Left lung (tissue), 4 donors: ENCODE measurements at regions not wholly inside any gene's neighbourhood (a gene's known extent, or its start where the extent isn't known, plus 50 kb on each side); places are given as distances from the start of the nearest gene placed in this dataset.

Source experiments
- ATAC-seq: fragments of 200-7000 bp; cut with Tn5 transposase; one replicate; pipeline ENCODE4 v1.9.1; 2020; ENCODE audit warnings: moderate library complexity
- DNase-seq, 4 donors: peaks; one replicate each; pipeline ENCODE4 v3.0.0-alpha.2; 2013 to 2020
- H3K27ac ChIP-seq, 2 donors: fragments of 200-600 bp; sonication (generic) in 1 of 2; one replicate each; pipeline versions ENCODE4 v1.5.0 to v1.8.0; 2020 to 2021
- H3K27me3 ChIP-seq, 2 donors: fragments of 200-600 bp; sonication (generic) in 1 of 2; one replicate each; pipeline versions ENCODE4 v1.5.0 to v1.8.0; 2020 to 2021
- H3K36me3 ChIP-seq, 2 donors: fragments of 200-600 bp; sonication (generic) in 1 of 2; one replicate each; pipeline versions ENCODE4 v1.5.0 to v1.8.0; 2020 to 2021
- H3K4me1 ChIP-seq, 2 donors: fragments of 200-600 bp; one replicate each; pipeline ENCODE4 v1.8.0; 2021
- H3K4me3 ChIP-seq, 2 donors: fragments of 200-600 bp; sonication (generic) in 1 of 2; one replicate each; pipeline versions ENCODE4 v1.5.0 to v1.8.0; 2020 to 2021; ENCODE audit warnings: mild to moderate bottlenecking in 1 of 2
- H3K9me3 ChIP-seq, 2 donors: fragments of 200-600 bp; sonication (generic) in 1 of 2; one replicate each; pipeline versions ENCODE4 v1.5.0 to v1.8.0; 2020 to 2021
- intact Hi-C, 2 donors: fragments of 100-400 bp; cut with DNase I; formaldehyde crosslinking; loops; one replicate each; pipeline versions ENCODE4 v1.11.2 to v1.14.2; 2022
- TF ChIP-seq, protein P1 (sequence below), 2 donors: fragments of 200-600 bp; sonication (generic) in 1 of 2; IDR thresholded peaks; one replicate each; pipeline versions ENCODE4 v1.5.0 to v1.8.0; 2021; ENCODE audit warnings: antibody characterized with exemption in 2 of 2
- donor health status: DM: no; HTN: yes; CAD: no.
- donor health status: DM: no; HTN: no; CAD: no.

DNA sequence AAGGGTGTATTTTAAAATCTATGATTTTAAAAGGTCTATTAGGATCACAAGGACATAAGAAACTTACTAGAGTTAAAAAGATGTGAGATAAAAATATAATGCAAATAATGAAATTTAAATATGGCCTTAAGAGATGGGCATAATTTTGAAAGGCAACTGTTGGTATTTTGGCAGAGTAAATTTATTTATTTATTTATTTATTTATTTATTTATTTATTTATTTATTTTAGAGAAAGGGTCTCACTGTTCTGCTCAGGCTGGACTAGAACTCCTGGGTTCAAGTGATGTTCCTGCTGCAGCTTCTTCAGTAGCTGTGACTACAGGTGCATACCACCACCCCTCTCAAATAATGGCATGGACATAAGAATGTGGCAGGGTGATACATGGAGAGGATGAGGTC lies 932.1 kb upstream of the LCORL start:
- DNase-seq (no peak), ATAC-seq (no peak)
- peaks cover 0 to 2% of the 10 kb centered on the region in 2 donors for H3K9me3 ChIP-seq
- TF ChIP-seq, protein P1, sequence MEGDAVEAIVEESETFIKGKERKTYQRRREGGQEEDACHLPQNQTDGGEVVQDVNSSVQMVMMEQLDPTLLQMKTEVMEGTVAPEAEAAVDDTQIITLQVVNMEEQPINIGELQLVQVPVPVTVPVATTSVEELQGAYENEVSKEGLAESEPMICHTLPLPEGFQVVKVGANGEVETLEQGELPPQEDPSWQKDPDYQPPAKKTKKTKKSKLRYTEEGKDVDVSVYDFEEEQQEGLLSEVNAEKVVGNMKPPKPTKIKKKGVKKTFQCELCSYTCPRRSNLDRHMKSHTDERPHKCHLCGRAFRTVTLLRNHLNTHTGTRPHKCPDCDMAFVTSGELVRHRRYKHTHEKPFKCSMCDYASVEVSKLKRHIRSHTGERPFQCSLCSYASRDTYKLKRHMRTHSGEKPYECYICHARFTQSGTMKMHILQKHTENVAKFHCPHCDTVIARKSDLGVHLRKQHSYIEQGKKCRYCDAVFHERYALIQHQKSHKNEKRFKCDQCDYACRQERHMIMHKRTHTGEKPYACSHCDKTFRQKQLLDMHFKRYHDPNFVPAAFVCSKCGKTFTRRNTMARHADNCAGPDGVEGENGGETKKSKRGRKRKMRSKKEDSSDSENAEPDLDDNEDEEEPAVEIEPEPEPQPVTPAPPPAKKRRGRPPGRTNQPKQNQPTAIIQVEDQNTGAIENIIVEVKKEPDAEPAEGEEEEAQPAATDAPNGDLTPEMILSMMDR (IDR thresholded peaks at IDR 0.05), result no peak
- H3K4me3 ChIP-seq, result no peak overlapping the region
- no peaks in the 10 kb centered on the region for H3K4me1 ChIP-seq
- intact Hi-C loops, result no loop called here
- H3K27me3 ChIP-seq, result no peaks in the 10 kb centered on the region
- H3K27ac ChIP-seq, result no peak overlapping the region
- no peaks in the 10 kb centered on the region for H3K36me3 ChIP-seq

DNA sequence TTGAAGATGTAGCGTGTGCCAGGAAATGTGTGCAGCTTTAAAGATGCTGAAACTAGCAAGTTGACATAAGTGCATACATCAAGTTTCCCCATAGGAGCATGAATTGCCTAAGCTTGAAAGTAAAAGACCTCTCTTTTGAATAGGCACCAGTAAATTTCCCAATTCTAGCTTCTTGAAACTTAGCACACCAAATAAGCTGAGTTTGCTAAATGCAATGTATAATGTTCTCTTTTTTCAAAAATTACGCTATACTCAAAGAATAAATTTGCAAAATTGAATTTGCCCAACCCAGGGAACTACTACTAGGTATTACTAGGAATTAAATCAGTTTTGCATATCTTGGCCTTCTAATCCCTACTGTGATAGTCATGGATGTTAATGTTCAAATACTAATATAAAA lies 923.9 kb upstream of the LCORL start:
- H3K36me3 ChIP-seq, result no peaks in the 10 kb centered on the region
- ATAC-seq (no peak), DNase-seq (no peak)
- TF ChIP-seq, protein P1 (IDR thresholded peaks at IDR 0.05), result no peak
- no peaks in the 10 kb centered on the region for H3K27me3 ChIP-seq
- H3K9me3 ChIP-seq, result peaks cover 0 to 5% of the 10 kb centered on the region in 2 donors
- no peak overlapping the region for H3K4me3 ChIP-seq
- H3K27ac ChIP-seq, result no peak overlapping the region
- no peaks in the 10 kb centered on the region for H3K4me1 ChIP-seq
- intact Hi-C loops, result no loop called here

DNA sequence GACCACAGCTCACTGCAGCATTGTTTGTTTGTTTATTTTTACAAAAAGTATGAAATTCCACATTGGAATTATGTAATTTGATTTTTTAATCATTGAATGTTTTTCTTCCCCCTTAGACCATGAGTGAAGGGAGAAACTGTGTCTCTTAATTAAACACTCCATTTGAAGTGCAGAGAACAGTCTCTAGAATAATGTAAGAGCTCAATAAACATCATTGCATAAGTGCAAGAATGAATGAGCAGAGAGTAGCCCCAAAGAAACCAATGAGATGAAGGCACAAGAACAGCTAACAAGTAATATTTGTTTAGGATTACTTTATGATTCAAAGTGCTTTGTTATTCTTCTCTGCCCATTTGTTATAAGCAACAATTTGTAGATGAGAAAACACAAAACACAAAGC lies 921.3 kb upstream of the LCORL start:
- no peak overlapping the region for H3K27ac ChIP-seq
- TF ChIP-seq, protein P1 (IDR thresholded peaks at IDR 0.05), result no peak
- H3K27me3 ChIP-seq, result no peaks in the 10 kb centered on the region
- H3K4me3 ChIP-seq, result no peak overlapping the region
- intact Hi-C loops, result no loop called here
- H3K4me1 ChIP-seq, result no peaks in the 10 kb centered on the region
- DNase-seq (no peak), ATAC-seq (peak; percentile 92)
- H3K36me3 ChIP-seq, result no peaks in the 10 kb centered on the region
- peaks cover 0 to 5% of the 10 kb centered on the region in 2 donors for H3K9me3 ChIP-seq

DNA sequence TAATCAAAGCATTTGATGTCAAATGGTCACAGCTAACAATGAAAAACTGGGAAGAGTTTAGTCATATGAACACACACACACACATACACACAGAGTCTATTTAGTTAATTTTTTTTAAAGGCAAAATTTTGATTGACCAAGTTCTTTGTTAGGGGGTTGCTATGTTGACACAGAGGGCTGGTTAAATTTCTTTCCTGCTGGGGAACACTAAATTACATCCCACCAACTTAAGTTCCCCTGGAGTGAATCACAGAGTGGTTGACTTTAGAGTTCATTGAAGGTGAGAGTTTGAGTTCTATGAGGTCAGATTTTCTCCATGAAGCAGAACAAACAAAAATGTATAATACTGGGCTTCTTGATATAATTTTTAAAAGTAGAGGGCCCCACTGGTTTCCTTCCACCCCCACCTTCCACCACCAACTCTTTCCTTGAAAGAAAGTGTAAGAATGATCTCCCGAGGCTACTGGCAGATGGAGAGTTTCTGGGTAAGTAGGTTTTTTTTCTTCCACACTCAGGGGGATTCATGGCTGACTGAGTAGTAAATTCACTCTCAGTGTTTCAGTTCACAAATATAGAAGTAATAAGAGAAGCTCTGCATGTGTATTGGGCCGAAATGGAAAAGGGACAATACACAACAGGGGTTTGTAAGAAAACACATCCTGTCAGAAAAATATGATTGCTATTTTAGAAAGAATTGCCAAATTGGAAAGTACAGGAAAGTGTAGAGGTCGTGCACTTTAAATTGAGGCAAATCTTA lies 917.0 kb upstream of the LCORL start:
- Histone ChIP-seq H3K4me3 (no peak overlapping the region), H3K4me1 (no peaks in the 10 kb centered on the region), H3K9me3 (peaks cover 0 to 1% of the 10 kb centered on the region in 2 donors), H3K27me3 (no peaks in the 10 kb centered on the region), H3K27ac (no peak overlapping the region), H3K36me3 (no peaks in the 10 kb centered on the region)
- intact Hi-C loops, result loop anchor here in 1 of 2 donors (10.0 kb wide), 1 partner anchor 244 kb away; no protein-coding TSS in a partner anchor
- ATAC-seq (no peak), DNase-seq (no peak)
- TF ChIP-seq, protein P1 (IDR thresholded peaks at IDR 0.05), result no peak

DNA sequence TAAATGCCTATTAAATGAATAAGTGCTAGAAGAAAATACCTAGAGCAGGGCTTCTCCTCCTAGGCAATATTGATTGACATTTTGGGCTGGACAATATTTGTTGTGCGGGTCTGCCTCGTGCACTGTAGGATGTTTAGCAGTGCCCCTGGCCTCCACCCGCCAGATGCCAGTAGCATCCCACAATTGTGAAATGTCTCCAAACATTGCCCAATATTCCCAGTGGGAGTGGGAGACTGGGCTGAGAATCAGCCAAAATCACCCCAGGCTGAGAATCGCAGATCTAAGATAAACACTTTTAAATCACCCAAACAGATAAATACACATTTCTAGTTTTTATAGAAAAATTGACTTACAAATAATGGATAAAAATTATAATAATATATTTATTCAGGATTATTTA lies 916.2 kb upstream of the LCORL start:
- DNase-seq (no peak), ATAC-seq (no peak)
- Histone ChIP-seq H3K27me3 (no peaks in the 10 kb centered on the region), H3K36me3 (no peaks in the 10 kb centered on the region), H3K4me1 (no peaks in the 10 kb centered on the region), H3K27ac (no peak overlapping the region), H3K9me3 (no peaks in the 10 kb centered on the region), H3K4me3 (no peak overlapping the region)
- intact Hi-C loops, result loop anchor here in 1 of 2 donors (10.0 kb wide), 1 partner anchor 243 kb away; no protein-coding TSS in a partner anchor
- TF ChIP-seq, protein P1 (IDR thresholded peaks at IDR 0.05), result no peak
